GM18502 (cell line): ENCODE measurements at regions not wholly inside any gene's neighbourhood (a gene's known extent, or its start where the extent isn't known, plus 50 kb on each side); places are given as distances from the start of the nearest gene placed in this dataset.

ENCODE experiments used
- ATAC-seq: cut with Tn5 transposase; IDR thresholded peaks from one replicate; pipeline ENCODE4 v1.9.1; 2021; ENCODE audit warnings: mild to moderate bottlenecking; ENCODE audit not compliant: unreplicated experiment, poor library complexity

DNA sequence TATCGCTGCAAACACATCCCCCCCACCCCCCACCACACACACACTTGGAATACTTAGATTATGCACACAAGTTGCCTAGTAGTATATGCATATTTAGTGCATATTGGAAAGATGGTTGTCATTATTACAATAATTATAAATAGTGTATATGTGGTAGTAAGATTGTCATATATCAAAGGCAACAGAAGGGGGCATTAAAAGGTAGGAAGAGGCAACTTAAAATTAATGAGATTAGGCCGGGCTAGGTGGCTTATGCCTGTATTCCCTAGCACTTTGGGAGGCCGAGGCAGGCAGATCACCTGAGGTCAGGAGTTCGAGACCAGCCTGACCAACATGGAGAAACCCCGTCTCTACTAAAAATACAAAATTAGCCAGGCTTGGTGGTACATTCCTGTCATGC, 52.1 kb downstream of the GSC start:
- ATAC-seq: no peak

DNA sequence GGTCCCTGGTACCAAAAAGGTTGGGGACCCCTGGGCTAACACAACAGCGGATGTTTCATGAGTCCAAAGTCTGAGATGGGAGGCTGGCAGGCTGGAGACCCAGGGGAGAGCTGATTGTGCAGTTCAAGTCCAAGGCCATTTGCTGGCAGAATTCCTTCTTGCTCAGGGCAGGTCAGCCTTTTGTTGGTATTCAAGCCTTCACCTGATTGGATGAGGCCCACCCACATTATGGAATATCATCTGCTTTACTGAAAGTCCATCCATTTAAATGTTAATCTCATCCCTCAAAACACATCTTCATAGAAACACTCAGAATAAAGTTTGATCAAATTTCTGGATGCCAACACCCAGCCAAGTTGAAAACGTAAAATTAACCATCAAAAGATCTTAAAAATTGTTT, 52.9 kb downstream of the GSC start:
- ATAC-seq: no peak

DNA sequence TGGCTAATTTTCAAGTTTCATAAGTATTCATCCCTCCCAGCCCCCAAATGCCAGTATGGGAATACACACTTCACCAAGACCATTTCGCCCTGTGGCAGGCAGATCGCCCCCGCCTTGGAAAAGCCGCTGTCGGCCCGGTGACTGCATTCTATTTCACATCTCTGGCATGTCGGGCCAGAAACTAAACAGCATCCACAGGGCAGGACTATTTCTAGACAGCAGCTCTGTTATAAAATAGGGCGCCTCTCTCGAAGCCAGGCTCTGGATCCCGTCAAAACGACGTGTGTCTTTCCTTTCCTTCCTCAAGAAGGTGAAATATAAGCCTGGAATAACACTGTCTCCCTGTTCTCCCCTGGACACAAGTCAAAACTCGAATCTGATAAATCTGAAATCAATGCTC, 56.8 kb downstream of the GSC start:
- no peak for ATAC-seq

DNA sequence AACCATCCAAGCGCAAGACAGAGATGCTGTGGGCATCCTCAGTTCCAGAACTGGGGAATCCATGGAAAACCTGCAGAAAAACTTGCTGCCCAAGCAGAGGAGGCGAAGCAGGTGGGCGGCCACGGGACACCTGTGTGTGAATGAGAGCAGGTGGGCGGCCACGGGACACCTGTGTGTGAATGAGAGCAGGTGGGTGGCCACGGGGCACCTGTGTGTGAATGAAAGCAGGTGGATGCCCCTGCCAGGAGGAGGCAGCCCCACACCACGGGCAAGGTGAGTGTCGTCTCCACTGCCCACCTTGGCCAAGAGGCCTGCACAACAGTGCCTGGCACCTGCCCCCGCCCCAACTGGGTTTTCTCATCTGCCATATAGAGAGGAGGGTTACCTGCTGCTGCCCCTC, 59.2 kb downstream of the GSC start:
- ATAC-seq: no peak

- no peak for ATAC-seq
These were observed 62.4 kb downstream of the GSC start for GRCh38 chr14:94707494-94707893.

- ATAC-seq: no peak
These were observed 63.8 kb downstream of the GSC start for GRCh38 chr14:94706133-94706532.

GRCh38 chr14:94702629-94703028, 67.3 kb downstream of the GSC start:
- no peak for ATAC-seq

DNA sequence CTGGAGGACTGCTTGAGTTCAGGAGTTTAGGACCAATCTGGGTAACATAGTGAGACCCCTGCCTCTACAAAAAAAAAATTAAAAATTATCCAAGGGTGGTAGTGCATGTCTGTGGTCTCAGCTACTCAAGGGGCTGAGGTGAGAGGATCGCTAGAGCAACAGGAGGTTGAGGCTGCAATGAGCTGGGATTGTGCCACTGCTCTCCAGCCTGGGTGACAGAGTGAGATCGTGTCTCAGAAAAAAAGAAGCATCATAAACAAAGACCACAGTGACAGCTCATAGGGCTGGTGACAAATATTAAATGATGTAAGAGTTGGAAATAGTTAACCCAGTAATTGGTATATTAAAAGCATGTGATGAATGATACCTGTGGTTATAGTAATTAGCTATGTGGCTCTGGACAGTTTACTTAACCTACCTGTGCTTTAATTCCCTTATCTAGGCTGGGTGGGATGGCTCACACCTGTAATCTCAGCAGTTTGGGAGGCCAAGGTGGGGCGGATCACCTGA, 68.0 kb downstream of the GSC start:
- no peak for ATAC-seq

- ATAC-seq: no peak
These were observed 69.6 kb downstream of the GSC start for GRCh38 chr14:94700336-94700735.

GRCh38 chr14:94699831-94700230, 70.1 kb downstream of the GSC start:
- ATAC-seq: no peak

GRCh38 chr14:94697773-94698556, 71.9 kb downstream of the GSC start:
- ATAC-seq: no peak

DNA sequence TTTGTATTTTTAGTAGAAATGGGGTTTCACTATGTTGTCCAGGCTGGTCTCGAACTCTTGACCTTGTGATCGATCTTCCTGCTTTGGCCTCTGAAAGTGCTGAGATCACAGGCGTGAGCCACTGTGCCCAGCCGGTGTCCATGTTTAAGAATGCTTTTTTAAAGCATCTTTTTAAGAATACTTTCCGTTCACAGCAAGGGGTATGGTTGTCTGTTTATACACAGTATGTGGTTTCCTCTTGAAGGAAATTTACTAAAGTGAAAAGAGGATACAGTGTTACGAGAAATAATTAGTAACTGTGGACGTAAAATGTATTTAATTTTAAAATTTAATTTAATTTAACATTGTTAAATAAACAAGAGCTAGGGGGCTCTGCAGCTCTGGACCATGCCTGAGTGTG, 73.4 kb downstream of the GSC start:
- no peak for ATAC-seq

DNA sequence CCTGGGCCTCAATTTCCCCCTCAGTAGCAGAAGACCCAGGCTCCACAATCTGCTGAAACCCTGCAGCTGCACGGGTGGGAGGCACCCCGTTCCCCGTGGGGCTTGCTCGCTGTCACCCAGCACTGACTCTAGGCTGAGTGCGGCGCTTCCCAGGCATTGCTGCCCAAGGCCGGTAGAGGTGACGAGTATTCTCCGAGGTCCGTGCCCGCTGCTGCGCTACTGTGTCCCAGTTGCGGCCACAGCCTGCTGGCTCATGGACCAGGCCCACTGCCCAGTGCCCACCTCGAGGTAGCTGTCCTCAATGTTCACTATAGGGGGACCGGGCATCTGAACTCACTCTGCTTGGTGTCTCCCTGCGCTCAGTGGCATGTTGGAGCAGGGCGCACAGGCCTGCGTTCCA, 74.7 kb downstream of the GSC start:
- no peak for ATAC-seq

DNA sequence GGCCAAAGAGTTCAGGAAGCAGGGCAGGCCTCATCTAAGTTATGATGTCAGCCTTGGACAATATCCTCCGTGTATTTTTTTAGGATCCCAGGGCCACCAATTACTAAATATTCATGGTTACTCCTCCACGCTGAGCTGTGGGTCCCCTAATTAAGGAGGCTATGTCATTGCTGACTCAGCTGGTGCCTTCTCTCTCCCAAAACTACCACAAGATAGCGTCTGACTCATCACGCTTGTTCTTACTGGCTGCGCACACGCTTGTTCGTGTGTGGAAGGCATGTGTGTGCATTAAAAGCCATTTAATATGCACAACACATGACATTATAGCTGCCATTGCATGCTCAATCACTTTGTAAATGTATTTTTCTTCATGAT, 78.3 kb downstream of the GSC start:
- ATAC-seq: no peak

GRCh38 chr14:94690896-94691659, 78.8 kb downstream of the GSC start:
- ATAC-seq: no peak

DNA sequence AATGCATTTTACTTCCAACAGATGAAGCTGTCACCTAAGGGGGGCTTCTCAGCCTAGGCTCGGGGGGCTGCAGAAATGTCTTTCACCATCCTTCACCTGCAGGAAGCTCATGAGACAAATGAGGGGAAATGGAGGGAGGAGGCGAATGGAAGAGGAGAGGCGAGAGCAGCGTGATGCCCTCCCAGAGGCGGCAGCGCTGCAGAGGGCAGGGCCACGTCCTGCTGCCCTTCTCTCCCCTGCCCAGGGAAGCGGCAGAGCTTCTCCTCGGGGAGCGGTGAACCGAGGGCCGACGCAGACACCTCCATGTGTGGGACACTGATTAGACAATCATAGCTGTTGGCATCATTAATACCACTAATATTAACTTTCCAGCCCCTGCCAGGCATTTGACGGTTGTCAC, 78.3 kb downstream of the SERPINA3 start:
- no peak for ATAC-seq

GRCh38 chr14:94689985-94690400, 77.8 kb downstream of the SERPINA3 start:
- no peak for ATAC-seq

DNA sequence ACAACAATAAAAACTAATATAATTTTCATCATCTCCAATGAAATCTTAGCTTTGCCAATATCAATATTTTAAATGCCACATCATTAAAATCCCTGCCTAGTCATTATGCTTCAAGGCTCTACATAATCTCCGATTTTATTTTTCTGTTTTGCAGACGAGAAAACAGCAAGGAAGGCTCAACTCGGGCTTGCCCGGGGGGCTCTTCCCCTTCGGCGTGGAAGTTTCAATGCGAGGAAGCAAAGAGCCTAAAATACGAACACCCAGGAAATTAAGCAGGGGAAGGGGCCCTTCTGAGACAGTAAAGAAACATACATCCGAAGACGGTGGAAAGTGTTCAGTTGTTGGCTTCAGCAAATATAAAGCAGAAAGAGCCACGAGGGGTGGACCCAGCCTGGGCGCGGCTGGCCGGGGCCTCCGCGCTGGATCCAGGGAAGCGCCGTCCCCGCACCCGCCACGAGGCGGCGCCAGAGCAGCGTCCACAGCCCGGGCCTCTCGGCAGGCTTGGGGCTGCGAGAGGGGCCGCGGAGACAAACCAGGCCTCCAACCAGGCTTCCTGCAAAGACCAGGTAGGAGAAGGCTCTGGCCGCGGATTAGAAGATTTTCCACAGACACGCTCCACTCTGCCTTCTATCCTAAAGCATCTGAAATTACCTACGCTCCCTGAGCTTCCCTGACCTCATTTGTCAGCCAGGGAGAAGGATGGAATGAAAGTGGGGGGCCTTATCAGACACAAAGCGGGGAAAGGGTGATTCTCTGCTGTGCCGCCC, 77.2 kb downstream of the SERPINA3 start:
- ATAC-seq: peak; percentile 52

DNA sequence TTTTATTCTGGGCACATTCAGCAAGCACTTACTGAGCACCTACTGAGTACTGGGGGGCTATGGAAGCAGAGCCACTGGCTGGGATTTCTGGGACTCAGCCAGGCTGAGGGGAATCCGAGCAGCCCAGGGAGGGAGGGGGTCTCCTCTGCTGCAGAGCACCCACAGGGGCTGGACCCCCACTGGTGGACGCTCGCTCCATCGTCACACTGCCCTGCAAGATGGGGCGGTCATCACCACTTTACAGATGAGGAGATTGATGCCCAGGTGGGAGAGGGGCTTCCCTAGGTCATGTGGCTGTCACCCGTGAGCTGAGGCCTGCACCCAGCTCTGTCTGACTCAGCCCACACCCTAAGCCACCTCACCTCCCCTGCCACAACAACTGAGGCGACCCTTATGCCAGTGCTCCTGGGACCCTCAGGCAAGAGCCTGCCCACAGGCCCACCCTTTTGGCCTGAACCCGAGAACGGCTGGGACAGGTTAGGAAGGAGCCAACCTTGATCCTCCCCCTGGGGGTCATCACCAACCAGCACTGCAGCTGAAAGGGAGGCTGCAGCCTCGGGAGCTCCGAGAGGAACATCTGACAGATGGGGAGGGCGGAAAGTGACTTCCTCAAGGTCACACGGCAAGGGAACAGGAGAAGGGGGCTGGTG, 74.4 kb downstream of the SERPINA3 start:
- no peak for ATAC-seq

DNA sequence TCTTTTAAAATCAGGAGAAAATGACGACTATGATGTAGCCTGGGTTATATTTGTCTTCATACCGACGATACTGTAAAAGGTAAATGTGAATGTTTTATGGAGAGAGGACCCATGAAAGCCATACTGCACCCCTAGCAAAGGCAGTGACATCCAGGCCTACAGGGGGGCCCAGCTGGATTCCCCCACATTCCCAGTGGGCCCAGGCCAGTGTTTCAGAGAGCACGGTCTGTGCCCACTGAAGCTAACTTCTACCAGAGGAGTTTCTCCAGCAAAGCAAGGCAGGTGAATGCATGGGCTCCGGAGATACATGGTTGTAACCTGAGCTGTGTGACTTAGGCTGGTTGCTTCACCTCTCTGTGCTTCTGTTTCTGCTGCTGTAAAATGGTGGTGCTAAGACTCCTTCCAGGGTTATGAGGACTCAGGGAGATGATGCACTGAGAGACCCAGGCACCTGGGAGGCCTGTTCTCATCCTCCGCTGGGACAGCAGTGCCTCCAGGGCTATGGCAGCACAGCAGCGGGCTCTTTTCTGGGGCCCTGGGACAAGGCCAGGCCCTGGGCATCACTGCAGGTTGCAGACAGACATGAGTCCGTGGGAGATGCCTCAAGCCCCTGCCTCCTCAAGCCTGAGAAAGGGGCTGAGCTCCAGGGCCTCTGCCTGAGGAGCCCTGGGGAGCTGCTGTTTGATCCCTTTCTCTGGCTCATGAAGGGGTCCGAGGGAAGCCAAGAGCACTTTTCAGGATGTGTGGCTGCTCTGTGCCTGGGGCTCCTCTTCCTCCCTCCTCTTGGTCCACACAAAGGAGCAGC, 73.7 kb downstream of the SERPINA3 start:
- no peak for ATAC-seq
